Thyroid gland (tissue), 4 donors: ENCODE measurements at regions not wholly inside any gene's neighbourhood (a gene's known extent, or its start where the extent isn't known, plus 50 kb on each side); places are given as distances from the start of the nearest gene placed in this dataset.

Experiments
- DNase-seq, 2 donors: peaks; one replicate each; pipeline ENCODE4 v3.0.0-alpha.2; 2019
- H3K27ac ChIP-seq, 3 donors: fragments of 200-600 bp; sonication (generic); 1 replicate in 2 of 3; 2 replicates in 1 of 3; pipeline ENCODE4 v1.5.1; 2016 to 2019; ENCODE audit warnings: mild to moderate bottlenecking in 1 of 3, moderate library complexity in 1 of 3
- H3K27me3 ChIP-seq: fragments of 200-600 bp; sonication (generic); one replicate; pipeline ENCODE4 v1.5.1; 2019
- H3K36me3 ChIP-seq, 2 donors: fragments of 200-600 bp; sonication (generic); one replicate each; pipeline ENCODE4 v1.5.1; 2016 to 2019
- H3K4me1 ChIP-seq, 2 donors: fragments of 200-600 bp; sonication (generic); one replicate each; pipeline ENCODE4 v1.5.1; 2017 to 2019
- H3K4me3 ChIP-seq, 3 donors: fragments of 200-600 bp; sonication (generic); replicated peaks in 1 of 3; 1 replicate in 2 of 3; 2 replicates in 1 of 3; pipeline ENCODE4 v1.5.1; 2016; ENCODE audit warnings: mild to moderate bottlenecking in 1 of 3
- H3K9me3 ChIP-seq: fragments of 200-600 bp; sonication (generic); one replicate; pipeline ENCODE4 v1.5.1; 2017
- POLR2A ChIP-seq, 2 donors: fragments of 450-650 bp; IDR thresholded peaks; one replicate each; pipeline ENCODE4 v1.6.1; 2017; ENCODE audit warnings: antibody characterized with exemption in 2 of 2, mild to moderate bottlenecking in 2 of 2, moderate library complexity in 1 of 2
- WGBS, 2 donors: methylation state at CpG; one replicate each; pipeline ENCODE4 v1.1.5; 2017; 5-methylcytosine and 5-hydroxymethylcytosine counted together
- intact Hi-C: fragments of 100-400 bp; cut with DNase I; formaldehyde crosslinking; loops from one replicate; pipeline ENCODE4 v1.15.1; 2023
- TF ChIP-seq, protein P1 (sequence below), 6 experiments: fragments of 200-600 bp in 3 of 6; fragments of 450-650 bp in 3 of 6; sonication (generic) in 3 of 6; IDR thresholded peaks; one replicate each; pipeline ENCODE4 v1.5.1; 2016 to 2019; ENCODE audit warnings: antibody characterized with exemption in 6 of 6, mild to moderate bottlenecking in 2 of 6, inconsistent platforms in 1 of 6, moderate library complexity in 1 of 6

DNA sequence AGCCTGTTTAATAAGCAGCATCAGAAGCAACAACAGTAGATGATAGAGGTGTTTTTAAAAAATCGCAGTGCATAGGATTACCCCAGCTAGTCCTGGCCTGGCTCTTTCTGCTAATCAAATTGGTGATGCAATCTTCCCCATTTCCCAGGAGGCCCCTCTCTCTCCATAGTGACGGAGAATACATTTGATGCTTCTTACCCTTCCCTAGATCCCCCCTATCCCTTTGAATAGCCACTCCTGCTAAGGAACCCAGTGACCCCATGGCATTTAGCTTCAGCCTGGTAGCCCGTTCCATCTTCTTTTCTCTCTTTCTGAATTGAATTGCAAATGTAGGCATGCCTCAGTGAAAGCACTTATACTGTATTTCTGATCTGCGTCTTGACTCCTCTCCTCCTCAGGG, 223.6 kb upstream of the GAP43 start:
- WGBS, 2 donors = 87 to 90% methylated on average over 4 of the region's 4 CpGs
- Histone ChIP-seq H3K9me3 (no peaks in the 10 kb centered on the region), H3K27ac (no peak overlapping the region), H3K4me3 (no peak overlapping the region), H3K36me3 (no peaks in the 10 kb centered on the region), H3K4me1 (no peaks in the 10 kb centered on the region), H3K27me3 (no peaks in the 10 kb centered on the region)
- intact Hi-C loops = no loop called here
- no peak for TF ChIP-seq POLR2A (IDR thresholded peaks at IDR 0.05)
- TF ChIP-seq, protein P1, sequence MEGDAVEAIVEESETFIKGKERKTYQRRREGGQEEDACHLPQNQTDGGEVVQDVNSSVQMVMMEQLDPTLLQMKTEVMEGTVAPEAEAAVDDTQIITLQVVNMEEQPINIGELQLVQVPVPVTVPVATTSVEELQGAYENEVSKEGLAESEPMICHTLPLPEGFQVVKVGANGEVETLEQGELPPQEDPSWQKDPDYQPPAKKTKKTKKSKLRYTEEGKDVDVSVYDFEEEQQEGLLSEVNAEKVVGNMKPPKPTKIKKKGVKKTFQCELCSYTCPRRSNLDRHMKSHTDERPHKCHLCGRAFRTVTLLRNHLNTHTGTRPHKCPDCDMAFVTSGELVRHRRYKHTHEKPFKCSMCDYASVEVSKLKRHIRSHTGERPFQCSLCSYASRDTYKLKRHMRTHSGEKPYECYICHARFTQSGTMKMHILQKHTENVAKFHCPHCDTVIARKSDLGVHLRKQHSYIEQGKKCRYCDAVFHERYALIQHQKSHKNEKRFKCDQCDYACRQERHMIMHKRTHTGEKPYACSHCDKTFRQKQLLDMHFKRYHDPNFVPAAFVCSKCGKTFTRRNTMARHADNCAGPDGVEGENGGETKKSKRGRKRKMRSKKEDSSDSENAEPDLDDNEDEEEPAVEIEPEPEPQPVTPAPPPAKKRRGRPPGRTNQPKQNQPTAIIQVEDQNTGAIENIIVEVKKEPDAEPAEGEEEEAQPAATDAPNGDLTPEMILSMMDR (IDR thresholded peaks at IDR 0.05) = no peak
- no peak for DNase-seq

GRCh38 chr3:115401298-115401697, 222.0 kb upstream of the GAP43 start:
- H3K27ac ChIP-seq = no peak overlapping the region
- intact Hi-C loops = no loop called here
- WGBS, 2 donors = 72 to 86% methylated on average over 2 of the region's 2 CpGs

DNA sequence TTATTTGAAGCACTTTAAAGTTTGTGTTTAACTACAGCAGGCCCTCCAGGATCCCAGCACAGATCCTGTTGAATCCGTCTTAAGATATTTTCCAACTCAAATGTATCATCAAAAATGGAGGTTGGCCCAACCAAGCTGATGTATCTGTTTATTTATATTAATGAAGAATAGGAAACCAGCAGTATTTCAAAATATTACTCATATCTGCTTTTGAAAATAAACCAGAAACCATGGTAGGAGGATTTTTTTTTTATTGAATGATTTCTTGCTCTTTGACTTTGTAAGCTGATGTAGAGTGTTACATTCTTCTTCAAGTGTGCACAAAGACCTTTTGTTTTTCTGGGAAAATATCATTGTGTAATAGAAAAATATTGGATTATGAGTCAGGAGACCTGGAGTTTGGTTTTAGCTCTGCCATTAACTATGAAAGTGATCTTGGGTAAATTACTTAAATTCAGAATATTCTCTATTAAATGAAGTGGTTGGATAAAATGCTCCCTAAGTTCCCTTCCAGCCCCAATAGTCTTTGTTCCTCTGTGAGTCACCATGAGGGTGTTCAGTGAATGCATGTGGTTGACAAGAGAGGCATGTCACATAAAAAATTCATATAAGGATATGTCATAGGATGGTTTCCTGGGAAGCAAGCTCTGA, 221.3 kb upstream of the GAP43 start:
- no peaks in the 10 kb centered on the region for H3K4me1 ChIP-seq
- no peak overlapping the region for H3K4me3 ChIP-seq
- H3K9me3 ChIP-seq = no peaks in the 10 kb centered on the region
- no peak overlapping the region for H3K27ac ChIP-seq
- H3K27me3 ChIP-seq = no peaks in the 10 kb centered on the region
- TF ChIP-seq, protein P1 (IDR thresholded peaks at IDR 0.05) = no peak
- no peak for TF ChIP-seq POLR2A (IDR thresholded peaks at IDR 0.05)
- DNase-seq = no peak
- H3K36me3 ChIP-seq = no peaks in the 10 kb centered on the region
- WGBS, 2 donors = 89 to 96% methylated on average over 1 of the region's 1 CpG
- intact Hi-C loops = no loop called here

More at GRCh38 chr3:115401298-115401697, 222.0 kb upstream of the GAP43 start:
- Histone ChIP-seq H3K36me3 (no peaks in the 10 kb centered on the region), H3K9me3 (no peaks in the 10 kb centered on the region), H3K4me3 (no peak overlapping the region), H3K4me1 (no peaks in the 10 kb centered on the region), H3K27me3 (no peaks in the 10 kb centered on the region)
- no peak for DNase-seq
- TF ChIP-seq POLR2A (IDR thresholded peaks at IDR 0.05) = no peak
- TF ChIP-seq, protein P1 (IDR thresholded peaks at IDR 0.05) = no peak

GRCh38 chr3:115402651-115403050, 220.7 kb upstream of the GAP43 start:
- H3K4me1 ChIP-seq = no peaks in the 10 kb centered on the region
- intact Hi-C loops = no loop called here
- H3K4me3 ChIP-seq = no peak overlapping the region
- TF ChIP-seq, protein P1 (IDR thresholded peaks at IDR 0.05) = no peak
- TF ChIP-seq POLR2A (IDR thresholded peaks at IDR 0.05) = no peak
- no peaks in the 10 kb centered on the region for H3K27me3 ChIP-seq
- no peaks in the 10 kb centered on the region for H3K36me3 ChIP-seq
- no peaks in the 10 kb centered on the region for H3K9me3 ChIP-seq
- no peak overlapping the region for H3K27ac ChIP-seq
- no peak for DNase-seq

- no peak for DNase-seq
Measured at GRCh38 chr3:115403786-115404185, 219.5 kb upstream of the GAP43 start.

More at GRCh38 chr3:115403786-115404185, 219.5 kb upstream of the GAP43 start:
- no peak overlapping the region for H3K4me3 ChIP-seq
- no peaks in the 10 kb centered on the region for H3K9me3 ChIP-seq
- intact Hi-C loops = no loop called here
- H3K4me1 ChIP-seq = no peaks in the 10 kb centered on the region
- no peaks in the 10 kb centered on the region for H3K27me3 ChIP-seq
- no peaks in the 10 kb centered on the region for H3K36me3 ChIP-seq
- TF ChIP-seq, protein P1 (IDR thresholded peaks at IDR 0.05) = no peak
- no peak for TF ChIP-seq POLR2A (IDR thresholded peaks at IDR 0.05)
- no peak overlapping the region for H3K27ac ChIP-seq
- 53 to 61% methylated on average over 2 of the region's 2 CpGs for WGBS, 2 donors
